ENCODE measurements at regions not wholly inside any gene's neighbourhood (a gene's known extent, or its start where the extent isn't known, plus 50 kb on each side); places are given as distances from the start of the nearest gene placed in this dataset.

GRCh38 chr12:61072717-61073116, 1187.5 kb upstream of the USP15 start:
- TF ChIP-seq CTCF (IDR thresholded peaks at IDR 0.05) (no peak), POLR2A (IDR thresholded peaks at IDR 0.05) (no peak)

Measured in right lobe of liver (tissue), 4 donors.